HCT116 (cell line): ENCODE measurements at regions not wholly inside any gene's neighbourhood (a gene's known extent, or its start where the extent isn't known, plus 50 kb on each side); places are given as distances from the start of the nearest gene placed in this dataset.

Source experiments
- ATAC-seq: fragments of 200-7000 bp; cut with Tn5 transposase; 2 replicates; pipeline ENCODE4 v1.9.1; 2020; ENCODE audit warnings: mild to moderate bottlenecking, moderate library complexity
- BruUV-seq: library from RNA; stranded (reverse); fragments of 400-500 nt; replicated peaks from 2 replicates; lab custom pipeline; 2021; lab: Mats Ljungman, UMichigan
- CTCF ChIA-PET: fragments of 300-600 bp; sonication (Branson Sonifier 250); formaldehyde crosslinking; loops from one replicate; lab custom pipeline; 2021; ENCODE audit warnings: antibody characterized with exemption; lab: Charles Lee
- POLR2A ChIA-PET: fragments of 300-600, 350-600 bp; sonication (Branson Sonifier 250); formaldehyde crosslinking; loops from one replicate; lab custom pipeline; 2021; ENCODE audit warnings: antibody characterized with exemption; lab: Charles Lee
- RAD21 ChIA-PET, 2 experiments: fragments of 300-600 bp; sonication (Branson Sonifier 250); formaldehyde crosslinking; loops; one replicate each; lab custom pipeline; 2023; ENCODE audit warnings: low total read pairs in 2 of 2; ENCODE audit not compliant: uncharacterized antibody in 2 of 2, unreplicated experiment in 2 of 2, low non-redundant PET in 1 of 2; lab: Charles Lee
- DNase-seq: peaks from one replicate; pipeline ENCODE4 v3.0.0-alpha.2; 2010; ENCODE audit warnings: low read depth, low spot score
- H2AFZ ChIP-seq: fragments of 200-600 bp; shearing (Covaris generic), sonication (generic); 2 replicates; pipeline ENCODE4 v1.6.1; 2017; ENCODE audit warnings: low read depth, mixed run types, mixed read lengths, antibody characterized with exemption, low read length; ENCODE audit not compliant: poor library complexity, severe bottlenecking
- H3K27ac ChIP-seq: 2 replicates; pipeline ENCODE4 v1.5.1; 2012; ENCODE audit warnings: low read depth, low read length
- H3K27me3 ChIP-seq: fragments of 200-600 bp; sonication (generic); 2 replicates; pipeline ENCODE4 v1.6.1; 2016; ENCODE audit warnings: mixed run types, low read length, mixed read lengths; ENCODE audit not compliant: insufficient read depth
- H3K36me3 ChIP-seq, 2 experiments: fragments of 200-500 bp in 1 of 2; fragments of 200-600 bp in 1 of 2; sonication (Bioruptor generic) in 1 of 2; sonication (generic) in 1 of 2; 2 replicates each; pipeline versions ENCODE4 v1.5.1 to v1.6.1; 2014 to 2016; ENCODE audit warnings: low read length in 2 of 2, inconsistent platforms in 1 of 2, mixed read lengths in 1 of 2, mixed run types in 1 of 2; ENCODE audit not compliant: insufficient read depth in 2 of 2, control insufficient read depth in 1 of 2
- H3K4me1 ChIP-seq, 2 experiments: fragments of 200-600 bp in 1 of 2; sonication (generic) in 1 of 2; 2 replicates each; pipeline versions ENCODE4 v1.5.1 to v1.6.1; 2012 to 2017; ENCODE audit warnings: low read length in 2 of 2, inconsistent platforms in 1 of 2, mild to moderate bottlenecking in 1 of 2, mixed read lengths in 1 of 2, mixed run types in 1 of 2, moderate library complexity in 1 of 2; ENCODE audit not compliant: insufficient read depth in 2 of 2, control insufficient read depth in 1 of 2
- H3K4me2 ChIP-seq: fragments of 200-600 bp; sonication (generic); 2 replicates; pipeline ENCODE4 v1.6.1; 2017; ENCODE audit warnings: mixed run types, low read length, mixed read lengths
- H3K4me3 ChIP-seq, 2 experiments: fragments of 200-600 bp in 1 of 2; sonication (generic) in 1 of 2; replicated peaks in 1 of 2; 2 replicates each; pipeline ENCODE4 v1.5.1; 2011 to 2016; ENCODE audit warnings: low read length in 2 of 2, control low read depth in 1 of 2, low read depth in 1 of 2, mild to moderate bottlenecking in 1 of 2, mixed read lengths in 1 of 2, mixed run types in 1 of 2
- H3K79me2 ChIP-seq: fragments of 200-600 bp; sonication (generic); 2 replicates; pipeline ENCODE4 v1.6.1; 2017; ENCODE audit warnings: mild to moderate bottlenecking, mixed run types, low read length, moderate library complexity, mixed read lengths; ENCODE audit not compliant: insufficient read depth
- H3K9ac ChIP-seq: fragments of 200-600 bp; sonication (generic); 2 replicates; pipeline ENCODE4 v1.6.1; 2016; ENCODE audit warnings: low read length, mixed read lengths
- H3K9me2 ChIP-seq: fragments of 200-600 bp; sonication (generic), shearing (Covaris generic); 2 replicates; pipeline ENCODE4 v1.6.1; 2017; ENCODE audit warnings: mixed run types, mild to moderate bottlenecking, moderate library complexity; ENCODE audit not compliant: insufficient read depth
- H3K9me3 ChIP-seq, 2 experiments: fragments of 200-500 bp in 1 of 2; fragments of 200-600 bp in 1 of 2; sonication (Bioruptor generic) in 1 of 2; sonication (generic) in 1 of 2; 2 replicates each; pipeline ENCODE4 v1.6.1; 2014 to 2017; ENCODE audit warnings: low read length in 2 of 2, mixed read lengths in 2 of 2, inconsistent platforms in 1 of 2, low read depth in 1 of 2, mild to moderate bottlenecking in 1 of 2, mixed run types in 1 of 2, moderate library complexity in 1 of 2; ENCODE audit not compliant: control insufficient read depth in 1 of 2, insufficient read depth in 1 of 2
- H4K20me1 ChIP-seq: fragments of 200-600 bp; sonication (generic), shearing (Covaris generic); 2 replicates; pipeline ENCODE4 v1.6.1; 2017; ENCODE audit warnings: mixed run types, mild to moderate bottlenecking, moderate library complexity; ENCODE audit not compliant: insufficient read depth
- ATF3 ChIP-seq: IDR thresholded peaks from 2 replicates; pipeline ENCODE4 v1.6.1; 2012
- CEBPB ChIP-seq: IDR thresholded peaks from 2 replicates; pipeline ENCODE4 v1.6.1; 2012; ENCODE audit warnings: low read depth
- CTCF ChIP-seq, 3 experiments: fragments of 200-600 bp in 1 of 3; sonication (generic) in 1 of 3; IDR thresholded peaks in 2 of 3; conservative IDR thresholded peaks in 1 of 3; 2 replicates each; pipeline ENCODE4 v1.5.1; 2012 to 2017; ENCODE audit warnings: low read depth in 2 of 3, low read length in 2 of 3, antibody characterized with exemption in 1 of 3, borderline replicate concordance in 1 of 3, control low read depth in 1 of 3, mild to moderate bottlenecking in 1 of 3, mixed read lengths in 1 of 3, mixed run types in 1 of 3, moderate library complexity in 1 of 3; ENCODE audit not compliant: insufficient read depth in 1 of 3
- REST ChIP-seq: IDR thresholded peaks from 2 replicates; pipeline ENCODE4 v1.6.1; 2012; ENCODE audit warnings: low read depth
- SIN3A ChIP-seq: IDR thresholded peaks from 2 replicates; pipeline ENCODE4 v1.6.1; 2012; ENCODE audit warnings: low read depth
- SRF ChIP-seq: IDR thresholded peaks from 2 replicates; pipeline ENCODE4 v1.6.1; 2012; ENCODE audit warnings: low read depth
- ZBTB33 ChIP-seq: IDR thresholded peaks from 2 replicates; pipeline ENCODE4 v1.6.1; 2011; ENCODE audit warnings: mild to moderate bottlenecking, low read length, moderate library complexity; ENCODE audit not compliant: insufficient replicate concordance; ENCODE audit errors: extremely low read depth
- ZFX ChIP-seq: fragments of 450-650 bp; IDR thresholded peaks from 2 replicates; pipeline ENCODE4 v1.6.1; 2017
- ZNF274 ChIP-seq: fragments of 200-500 bp; sonication (Bioruptor generic); IDR thresholded peaks from 2 replicates; pipeline ENCODE4 v1.6.1; 2014; ENCODE audit warnings: mild to moderate bottlenecking, low read depth, low read length, inconsistent platforms
- intact Hi-C: fragments of 100-400 bp; cut with micrococcal nuclease; formaldehyde crosslinking; loops from 2 replicates; pipeline ENCODE4 v1.10.0; 2022

GRCh38 chr2:235235977-235236767 lies 257.7 kb upstream of the AGAP1 start:
- Histone ChIP-seq H3K4me2 (no peak overlapping the region), H3K4me1 (peaks cover 0 to 4% of the 10 kb centered on the region in 2 experiments; a peak in 1 of 4 replicates), H3K9ac (no peak overlapping the region), H3K4me3 (no peak overlapping the region)
- intact Hi-C loops, result no loop called here
- POLR2A ChIA-PET, result no interaction called here
- ATAC-seq, result no peak
- no peak for TF ChIP-seq ZNF274
- TF ChIP-seq, all 23 proteins: peak for 0
- DNase-seq, result no peak
- ChIA-PET CTCF (no interaction called here), RAD21 (no interaction called here)
- H3K9me2 ChIP-seq, result no peaks in the 10 kb centered on the region
- no peaks in the 10 kb centered on the region for H3K27me3 ChIP-seq
- no peaks in the 10 kb centered on the region for H3K79me2 ChIP-seq
- H3K27ac ChIP-seq, result no peak overlapping the region
- no peaks in the 10 kb centered on the region for H3K36me3 ChIP-seq
- no peak overlapping the region for H2AFZ ChIP-seq
- no peaks in the 10 kb centered on the region for H4K20me1 ChIP-seq
- BruUV-seq, result no TSS peak
- no peaks in the 10 kb centered on the region for H3K9me3 ChIP-seq

- POLR2A ChIA-PET, result no interaction called here
- H3K36me3 ChIP-seq, result no peaks in the 10 kb centered on the region
- no peak overlapping the region for H2AFZ ChIP-seq
- H3K4me2 ChIP-seq, result no peak overlapping the region
- H4K20me1 ChIP-seq, result no peaks in the 10 kb centered on the region
- TF ChIP-seq SRF, result no peak
- TF ChIP-seq ZFX, result no peak
- TF ChIP-seq REST, result no peak
- TF ChIP-seq ZBTB33, result no peak
- no peak for TF ChIP-seq SIN3A
- TF ChIP-seq ATF3, result no peak
- TF ChIP-seq CTCF (IDR thresholded peaks at IDR 0.05 in 2 of 3, conservative IDR thresholded peaks at IDR 0.05 in 1 of 3; ENCODE audit: borderline replicate concordance in 1 of 3, insufficient read depth in 1 of 3, low read depth in 2 of 3, low read length in 2 of 3), result no peak
- no peak for TF ChIP-seq CEBPB
- TF ChIP-seq, all 23 proteins: peak for 0
- ChIA-PET CTCF (no interaction called here), RAD21 (no interaction called here)
- Histone ChIP-seq H3K79me2 (no peaks in the 10 kb centered on the region), H3K27me3 (no peaks in the 10 kb centered on the region), H3K27ac (no peak overlapping the region), H3K4me3 (no peak overlapping the region), H3K9me3 (no peaks in the 10 kb centered on the region), H3K4me1 (peaks cover 0 to 4% of the 10 kb centered on the region in 2 experiments; a peak in 1 of 4 replicates), H3K9me2 (no peaks in the 10 kb centered on the region), H3K9ac (no peak overlapping the region)
- no TSS peak for BruUV-seq
- intact Hi-C loops, result no loop called here
- ATAC-seq (no peak), DNase-seq (no peak)
These were observed 255.3 kb upstream of the AGAP1 start for GRCh38 chr2:235238537-235238936.
